ENCODE measurements at regions not wholly inside any gene's neighbourhood (a gene's known extent, or its start where the extent isn't known, plus 50 kb on each side); places are given as distances from the start of the nearest gene placed in this dataset.
"Not testable (repeated sequence)": the region's sequence is repeated elsewhere in the genome, so short reads cannot be mapped to it uniquely, and the experiment has no call there.

GRCh38 chr10:28367413-28367812 is 64.5 kb upstream of the MPP7 start:
- Histone ChIP-seq H3K27me3 (ENCODE audit: insufficient read depth, low read length) (no peaks in the 10 kb centered on the region), H3K27ac (ENCODE audit: low read depth, low read length) (peak overlapping the region; percentile 65), H3K4me3 (ENCODE audit: low read length in 2 of 2) (no peak overlapping the region), H3K9me3 (ENCODE audit: control insufficient read depth in 1 of 2, low read length in 2 of 2) (no peaks in the 10 kb centered on the region), H3K36me3 (ENCODE audit: insufficient read depth, low read length) (no peaks in the 10 kb centered on the region), H3K4me1 (ENCODE audit: insufficient read depth, low read length) (peaks cover 58% of the 10 kb centered on the region)
- ChIA-PET POLR2A (ENCODE audit: partially characterized antibody) (interaction anchor here (0.7 to 10.5 kb wide), 12 partner anchors 14 to 863 kb away, joined by 3 to 420 read pairs (median 5); partner anchors contain the start of genes MPP7, RAB18 and WAC), CTCF (ENCODE audit: partially characterized antibody) (interaction anchor here (0.9 to 5.9 kb wide), 13 partner anchors 12 to 115 kb away, joined by 3 to 72 read pairs (median 6); partner anchors contain the start of gene MPP7)
- no peak for DNase-seq
- Mint-ChIP-seq H3K4me1 (peaks cover 33 to 65% (median 49%) of the 10 kb centered on the region in 4 donors), H3K27ac (peak overlapping the region; percentile 85 to 98 (median 97)), H3K9me3 (peaks cover 0 to 3% (median 0%) of the 10 kb centered on the region in 8 donors), H3K4me3 (peak overlapping the region in 7 of 8 donors; percentile 78 to 87 (median 81)), H3K27me3 (no peaks in the 10 kb centered on the region), H3K36me3 (peaks cover 0 to 4% of the 10 kb centered on the region in 2 donors)
- intact Hi-C loops (cut with micrococcal nuclease) = loop anchor here (10.0 kb wide), 1 partner anchor 167 kb away; the partner anchor contains the start of gene WAC

DNA sequence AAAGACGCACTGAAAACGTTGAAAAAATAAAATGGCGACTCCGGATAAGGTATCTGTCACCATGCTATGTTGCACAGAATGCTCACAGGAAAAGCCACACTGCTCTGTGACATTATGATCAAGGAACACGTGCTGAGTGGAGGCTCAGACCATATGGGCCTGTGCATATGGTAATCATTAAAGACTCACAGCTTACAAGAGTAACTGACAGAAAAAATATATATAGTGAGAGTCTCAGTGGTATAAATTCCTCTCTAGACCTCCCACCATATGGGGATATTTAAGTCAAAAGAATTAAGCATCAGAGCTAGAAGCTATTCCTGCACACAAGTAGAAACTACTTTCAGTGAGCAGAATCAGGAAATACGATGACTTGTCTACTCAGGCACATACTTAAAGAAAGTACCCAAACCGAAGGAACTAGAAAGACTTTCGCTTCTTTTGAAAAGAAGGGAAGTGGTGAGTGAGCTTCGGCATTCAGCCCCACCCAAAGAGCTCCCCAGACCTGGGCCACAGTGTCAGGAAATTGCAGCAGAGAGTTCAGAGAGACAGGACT is 65.1 kb upstream of the MPP7 start:
- intact Hi-C loops (cut with micrococcal nuclease) = loop anchor here (1.0 to 10.0 kb wide), 6 partner anchors 14 to 1507 kb away; partner anchors contain the start of genes ABI1, MPP7, RAB18 and WAC
- Mint-ChIP-seq H3K27me3 (no peaks in the 10 kb centered on the region), H3K4me3 (peak overlapping the region; percentile 41 to 87 (median 80)), H3K27ac (peak overlapping the region; percentile 85 to 98 (median 97)), H3K4me1 (peaks cover 33 to 61% (median 49%) of the 10 kb centered on the region in 4 donors), H3K36me3 (peaks cover 0 to 4% of the 10 kb centered on the region in 2 donors), H3K9me3 (peaks cover 0 to 3% (median 0%) of the 10 kb centered on the region in 8 donors)
- Histone ChIP-seq H3K36me3 (ENCODE audit: insufficient read depth, low read length) (no peaks in the 10 kb centered on the region), H3K4me1 (ENCODE audit: insufficient read depth, low read length) (peaks cover 58% of the 10 kb centered on the region), H3K4me3 (ENCODE audit: low read length in 2 of 2) (no peak overlapping the region), H3K9me3 (ENCODE audit: control insufficient read depth in 1 of 2, low read length in 2 of 2) (no peaks in the 10 kb centered on the region), H3K27me3 (ENCODE audit: insufficient read depth, low read length) (no peaks in the 10 kb centered on the region), H3K27ac (ENCODE audit: low read depth, low read length) (peak overlapping the region; percentile 65)
- POLR2A ChIA-PET (ENCODE audit: partially characterized antibody) = interaction anchor here (0.7 to 10.5 kb wide), 12 partner anchors 13 to 864 kb away, joined by 3 to 420 read pairs (median 5); partner anchors contain the start of genes MPP7, RAB18 and WAC
- CTCF ChIA-PET (ENCODE audit: partially characterized antibody) = interaction anchor here (0.9 to 5.9 kb wide), 13 partner anchors 8 to 115 kb away, joined by 3 to 72 read pairs (median 6); partner anchors contain the start of gene MPP7
- peak; percentile 74 to 86 (median 80) for DNase-seq

GRCh38 chr10:28370107-28370835 is 67.4 kb upstream of the MPP7 start:
- peaks cover 0 to 3% (median 0%) of the 10 kb centered on the region in 8 donors for H3K9me3 Mint-ChIP-seq
- Histone ChIP-seq H3K9me3 (ENCODE audit: control insufficient read depth in 1 of 2, low read length in 2 of 2) (no peaks in the 10 kb centered on the region), H3K4me1 (ENCODE audit: insufficient read depth, low read length) (peaks cover 51% of the 10 kb centered on the region), H3K36me3 (ENCODE audit: insufficient read depth, low read length) (no peaks in the 10 kb centered on the region), H3K27ac (ENCODE audit: low read depth, low read length) (no peak overlapping the region), H3K4me3 (ENCODE audit: low read length in 2 of 2) (no peak overlapping the region), H3K27me3 (ENCODE audit: insufficient read depth, low read length) (no peaks in the 10 kb centered on the region)
- intact Hi-C loops (cut with micrococcal nuclease) = no loop called here
- peak overlapping the region in 4 of 7 donors; percentile 57 to 90 (median 64) for H3K27ac Mint-ChIP-seq
- H3K4me1 Mint-ChIP-seq = peaks cover 32 to 53% (median 43%) of the 10 kb centered on the region in 4 donors
- POLR2A ChIA-PET (ENCODE audit: partially characterized antibody) = interaction anchor here (0.8 to 10.5 kb wide), 2 partner anchors 36 to 70 kb away, joined by 3 to 420 read pairs; no protein-coding TSS in a partner anchor
- H3K36me3 Mint-ChIP-seq = peaks cover 0 to 4% of the 10 kb centered on the region in 2 donors
- H3K27me3 Mint-ChIP-seq = no peaks in the 10 kb centered on the region
- peak overlapping the region in 1 of 8 donors; percentile 46 for H3K4me3 Mint-ChIP-seq
- CTCF ChIA-PET (ENCODE audit: partially characterized antibody) = interaction anchor here (0.9 to 3.0 kb wide), 3 partner anchors 11 to 22 kb away, joined by 3 to 16 read pairs (median 13); no protein-coding TSS in a partner anchor
- DNase-seq = no peak

DNA sequence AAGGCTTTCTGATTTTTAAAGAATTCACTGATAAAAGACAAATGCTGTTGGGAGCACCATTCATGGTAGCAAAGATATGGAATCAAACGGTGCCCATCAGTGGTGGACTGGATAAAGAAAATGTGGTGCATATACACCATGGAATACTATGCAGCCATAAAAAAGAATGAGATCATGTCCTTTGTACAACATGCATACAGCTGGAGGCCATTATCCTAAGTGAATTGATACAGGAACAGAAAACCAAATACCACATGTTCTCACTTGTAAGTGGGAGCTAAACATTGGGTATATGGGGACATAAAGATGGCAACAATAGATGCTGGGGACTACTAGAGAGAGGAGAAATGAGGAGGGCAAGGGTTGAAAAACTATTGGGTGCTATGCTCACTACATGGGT is 68.8 kb upstream of the MPP7 start:
- H3K36me3 Mint-ChIP-seq; H3K4me3 Mint-ChIP-seq; H3K36me3 ChIP-seq (ENCODE audit: insufficient read depth, low read length); H3K27me3 Mint-ChIP-seq; H3K4me3 ChIP-seq (ENCODE audit: low read length in 2 of 2); H3K9me3 Mint-ChIP-seq; H3K27ac ChIP-seq (ENCODE audit: low read depth, low read length); H3K27me3 ChIP-seq (ENCODE audit: insufficient read depth, low read length); intact Hi-C loops (cut with micrococcal nuclease); DNase-seq; H3K9me3 ChIP-seq (ENCODE audit: control insufficient read depth in 1 of 2, low read length in 2 of 2): not testable (repeated sequence)
- peaks cover 37% of the 10 kb centered on the region for H3K4me1 ChIP-seq (ENCODE audit: insufficient read depth, low read length)
- ChIA-PET CTCF (ENCODE audit: partially characterized antibody) (interaction anchor here (0.9 to 2.3 kb wide), 3 partner anchors 10 to 43 kb away, joined by 3 to 13 read pairs (median 3); no protein-coding TSS in a partner anchor), POLR2A (ENCODE audit: partially characterized antibody) (interaction anchor here (0.9 to 10.5 kb wide), 5 partner anchors 9 to 73 kb away, joined by 3 to 420 read pairs (median 5); partner anchors contain the start of gene MPP7)
- Mint-ChIP-seq H3K4me1 (peaks cover 21 to 39% (median 32%) of the 10 kb centered on the region in 4 donors), H3K27ac (peak overlapping the region in 1 of 7 donors; percentile 17)

- H3K4me3 Mint-ChIP-seq = no peak overlapping the region
- no peaks in the 10 kb centered on the region for H3K27me3 Mint-ChIP-seq
- ChIA-PET POLR2A (ENCODE audit: partially characterized antibody) (interaction anchor here (0.9 to 1.0 kb wide), 3 partner anchors 39 to 71 kb away, joined by 3 to 5 read pairs (median 4); no protein-coding TSS in a partner anchor), CTCF (ENCODE audit: partially characterized antibody) (interaction anchor here (1.4 to 1.8 kb wide), 2 partner anchors 19 to 71 kb away, joined by 5 read pairs; partner anchors contain the start of gene MPP7)
- H3K4me1 ChIP-seq (ENCODE audit: insufficient read depth, low read length) = peaks cover 13% of the 10 kb centered on the region
- no peaks in the 10 kb centered on the region for H3K27me3 ChIP-seq (ENCODE audit: insufficient read depth, low read length)
- H3K9me3 Mint-ChIP-seq = peaks cover 0 to 3% (median 0%) of the 10 kb centered on the region in 8 donors
- no peak overlapping the region for H3K4me3 ChIP-seq (ENCODE audit: low read length in 2 of 2)
- intact Hi-C loops (cut with micrococcal nuclease) = no loop called here
- H3K9me3 ChIP-seq (ENCODE audit: control insufficient read depth in 1 of 2, low read length in 2 of 2) = no peaks in the 10 kb centered on the region
- H3K27ac ChIP-seq (ENCODE audit: low read depth, low read length) = no peak overlapping the region
- H3K27ac Mint-ChIP-seq = peak overlapping the region in 2 of 7 donors; percentile 17 to 35
- no peaks in the 10 kb centered on the region for H3K36me3 Mint-ChIP-seq
- peaks cover 10 to 20% (median 14%) of the 10 kb centered on the region in 4 donors for H3K4me1 Mint-ChIP-seq
- DNase-seq = no peak
- H3K36me3 ChIP-seq (ENCODE audit: insufficient read depth, low read length) = no peaks in the 10 kb centered on the region
These were observed 71.2 kb upstream of the MPP7 start for GRCh38 chr10:28374036-28374435.

- H3K36me3 Mint-ChIP-seq = no peaks in the 10 kb centered on the region
- ChIA-PET CTCF (ENCODE audit: partially characterized antibody) (interaction anchor here (0.6 to 1.8 kb wide), 4 partner anchors 7 to 85 kb away, joined by 3 to 5 read pairs (median 4); partner anchors contain the start of gene MPP7), POLR2A (ENCODE audit: partially characterized antibody) (interaction anchor here (0.7 kb wide), 1 partner anchor 41 kb away, joined by 4 read pairs; no protein-coding TSS in a partner anchor)
- Histone ChIP-seq H3K27me3 (ENCODE audit: insufficient read depth, low read length) (no peaks in the 10 kb centered on the region), H3K9me3 (ENCODE audit: control insufficient read depth in 1 of 2, low read length in 2 of 2) (no peaks in the 10 kb centered on the region), H3K36me3 (ENCODE audit: insufficient read depth, low read length) (no peaks in the 10 kb centered on the region), H3K4me3 (ENCODE audit: low read length in 2 of 2) (no peak overlapping the region), H3K4me1 (ENCODE audit: insufficient read depth, low read length) (peaks cover 6% of the 10 kb centered on the region), H3K27ac (ENCODE audit: low read depth, low read length) (no peak overlapping the region)
- intact Hi-C loops (cut with micrococcal nuclease) = no loop called here
- DNase-seq = no peak
- H3K27me3 Mint-ChIP-seq = no peaks in the 10 kb centered on the region
- H3K4me1 Mint-ChIP-seq = peaks cover 8 to 12% (median 11%) of the 10 kb centered on the region in 4 donors
- peaks cover 0 to under 1% (median 0%) of the 10 kb centered on the region in 8 donors for H3K9me3 Mint-ChIP-seq
- H3K4me3 Mint-ChIP-seq = no peak overlapping the region
- peak overlapping the region in 1 of 7 donors; percentile 8 for H3K27ac Mint-ChIP-seq
These were observed 72.8 kb upstream of the MPP7 start for GRCh38 chr10:28375399-28376354.

Measured in CD4-positive, alpha-beta memory T cell (primary cell).